KOPT-K1 (cell line): ENCODE measurements at regions not wholly inside any gene's neighbourhood (a gene's known extent, or its start where the extent isn't known, plus 50 kb on each side); places are given as distances from the start of the nearest gene placed in this dataset.
"Not testable (repeated sequence)": the region's sequence is repeated elsewhere in the genome, so short reads cannot be mapped to it uniquely, and the experiment has no call there.

Experiments used
- H3K27ac ChIP-seq: fragments of 200-600 bp; sonication (generic); 2 replicates; pipeline ENCODE4 v1.5.1; 2016; ENCODE audit warnings: antibody characterized with exemption, mild to moderate bottlenecking, low read depth, low read length; ENCODE audit not compliant: poor library complexity, severe bottlenecking
- H3K36me3 ChIP-seq: fragments of 200-600 bp; sonication (generic); 2 replicates; pipeline ENCODE4 v1.5.1; 2017; ENCODE audit warnings: antibody characterized with exemption, mild to moderate bottlenecking, low read length, moderate library complexity; ENCODE audit not compliant: insufficient read depth
- H3K9me3 ChIP-seq: fragments of 200-600 bp; sonication (generic); 2 replicates; pipeline ENCODE4 v1.5.1; 2017; ENCODE audit warnings: antibody characterized with exemption, low read length, mild to moderate bottlenecking; ENCODE audit not compliant: insufficient read depth, poor library complexity, severe bottlenecking

DNA sequence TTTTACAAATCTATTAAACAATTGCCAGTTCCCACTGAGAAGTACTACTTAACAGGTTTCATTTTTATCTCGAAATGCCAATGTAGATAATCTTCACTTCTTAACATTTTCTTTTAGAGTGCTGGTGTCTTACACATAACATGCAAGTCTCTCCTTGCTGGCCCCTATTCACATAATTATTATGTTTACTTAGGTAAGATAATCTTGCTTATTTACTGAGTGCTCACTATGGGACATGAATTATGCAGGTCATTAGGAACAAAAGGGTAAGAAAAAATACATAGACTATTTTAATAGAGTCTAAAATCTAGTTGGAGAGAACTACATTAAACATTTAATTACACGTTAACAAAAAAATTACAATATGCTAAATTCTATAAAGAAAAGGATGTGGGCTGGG, 328.4 kb downstream of the PRR16 start:
- no peaks in the 10 kb centered on the region for H3K9me3 ChIP-seq

DNA sequence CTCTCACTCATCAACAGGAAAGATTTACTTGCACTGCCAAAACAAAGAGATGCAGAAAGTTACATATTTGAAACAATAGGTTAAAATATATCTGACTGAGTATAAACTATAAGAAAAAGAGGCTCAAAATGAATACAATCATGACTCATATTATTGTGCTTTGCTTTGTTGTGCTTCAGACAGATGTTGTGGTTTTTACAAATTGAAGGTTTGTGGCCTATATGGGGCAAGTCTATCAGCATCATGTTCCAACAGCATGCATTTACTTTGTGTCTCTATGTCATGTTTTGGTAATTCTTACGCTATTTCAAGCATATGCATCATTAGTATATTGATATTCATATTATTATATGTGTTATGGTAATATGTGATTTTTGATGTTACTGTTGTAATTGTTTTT, 330.0 kb downstream of the PRR16 start:
- Histone ChIP-seq H3K36me3 (no peaks in the 10 kb centered on the region), H3K9me3 (no peaks in the 10 kb centered on the region), H3K27ac (no peak overlapping the region)

More for the DNA sequence above, 328.4 kb downstream of the PRR16 start:
- Histone ChIP-seq H3K36me3 (no peaks in the 10 kb centered on the region), H3K27ac (no peak overlapping the region)

DNA sequence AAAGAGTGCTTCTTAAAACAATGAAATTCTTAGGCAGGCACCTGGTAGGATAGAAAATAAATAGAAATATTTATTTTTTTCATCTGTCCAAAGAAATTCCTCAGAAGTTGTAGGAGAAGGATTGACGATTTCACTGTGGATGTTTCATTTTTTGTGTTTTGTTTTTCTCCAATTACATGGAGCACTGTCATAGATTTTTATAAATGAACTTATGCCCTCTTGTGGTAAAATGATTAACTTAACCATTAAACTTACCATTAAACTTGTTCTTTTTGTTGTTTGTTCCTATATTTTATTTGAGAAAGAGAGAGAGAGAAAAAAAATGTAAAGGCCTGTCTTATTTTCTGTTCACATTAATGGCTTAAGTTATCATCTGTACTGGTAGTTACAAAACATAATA, 339.2 kb downstream of the PRR16 start:
- no peaks in the 10 kb centered on the region for H3K9me3 ChIP-seq
- H3K36me3 ChIP-seq = no peaks in the 10 kb centered on the region
- no peak overlapping the region for H3K27ac ChIP-seq

DNA sequence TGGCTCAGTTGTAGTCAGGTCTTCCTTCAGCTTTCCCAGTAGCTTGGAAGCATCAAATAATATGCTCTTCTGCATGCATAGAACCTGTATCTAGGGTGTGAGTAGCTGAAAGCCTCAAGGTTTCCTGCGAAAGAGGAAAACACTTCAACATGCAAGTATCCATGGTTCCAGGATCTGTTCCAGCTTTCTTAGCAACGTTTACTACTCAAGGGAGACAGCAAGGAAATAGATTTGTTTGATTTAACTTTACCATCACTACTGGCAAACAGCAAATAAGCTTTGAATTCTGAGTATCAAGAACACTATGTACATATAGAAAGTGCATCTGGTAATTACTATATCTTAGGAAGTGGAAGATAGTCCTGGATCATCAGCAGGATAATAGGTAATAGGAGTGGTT, 341.0 kb downstream of the PRR16 start:
- no peak overlapping the region for H3K27ac ChIP-seq
- H3K36me3 ChIP-seq = no peaks in the 10 kb centered on the region
- no peaks in the 10 kb centered on the region for H3K9me3 ChIP-seq

DNA sequence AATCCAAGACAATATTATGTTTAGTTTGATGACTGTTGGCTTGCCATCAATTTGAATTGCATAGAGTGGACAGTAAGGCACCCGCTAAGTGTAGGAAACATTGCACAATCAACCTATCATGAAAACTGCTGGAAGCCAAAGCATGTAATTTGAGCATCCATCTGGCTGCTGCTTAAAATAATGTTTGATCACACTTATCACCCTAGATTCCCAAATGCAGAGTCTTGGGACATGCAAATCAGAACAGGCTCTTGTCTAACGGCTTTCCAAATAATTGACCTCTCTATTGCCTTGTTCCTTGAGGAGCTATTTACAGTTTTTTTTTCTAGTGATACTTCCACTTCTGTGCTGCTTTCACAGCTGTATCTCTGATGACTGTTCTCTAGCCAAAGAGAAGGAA, 342.1 kb downstream of the PRR16 start:
- Histone ChIP-seq H3K36me3 (no peaks in the 10 kb centered on the region), H3K27ac (no peak overlapping the region), H3K9me3 (no peaks in the 10 kb centered on the region)

DNA sequence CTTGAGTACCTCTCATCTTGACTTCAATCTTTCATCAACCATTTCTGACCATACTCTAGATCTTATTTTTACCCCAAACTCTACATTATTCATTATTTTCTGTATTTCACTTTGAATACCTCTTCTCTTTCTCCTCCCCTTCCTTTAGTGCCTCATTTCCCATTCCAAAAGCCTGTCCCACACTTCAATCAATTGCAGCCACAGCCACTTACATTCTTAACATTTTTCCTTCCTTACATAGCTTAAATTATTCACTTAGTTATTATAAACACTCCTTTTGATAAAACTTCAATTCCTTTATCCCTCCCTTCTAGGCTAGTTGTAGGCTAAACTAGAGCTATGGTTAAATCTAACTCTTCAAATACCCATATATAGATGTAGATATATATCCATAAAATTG, 344.0 kb downstream of the PRR16 start:
- Histone ChIP-seq H3K36me3 (no peaks in the 10 kb centered on the region), H3K27ac (no peak overlapping the region), H3K9me3 (no peaks in the 10 kb centered on the region)

DNA sequence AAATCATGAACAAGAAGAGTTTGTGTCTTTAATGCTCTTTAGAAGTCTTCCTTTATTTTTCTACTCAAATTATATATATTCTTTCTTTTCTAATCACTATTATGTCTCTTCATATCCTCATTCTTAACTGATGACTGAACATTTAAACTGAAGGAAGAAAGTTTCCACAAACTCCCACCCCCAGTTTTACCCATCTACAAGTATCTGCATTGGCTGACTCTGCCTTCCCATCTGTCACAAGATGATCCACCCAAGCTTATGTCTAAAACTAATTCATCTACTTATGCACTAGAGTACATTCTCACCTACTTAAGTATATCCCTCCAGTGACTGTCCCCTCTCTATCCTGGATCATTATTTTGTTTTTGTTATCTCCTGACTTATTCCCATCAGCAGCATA, 344.5 kb downstream of the PRR16 start:
- no peaks in the 10 kb centered on the region for H3K36me3 ChIP-seq
- no peaks in the 10 kb centered on the region for H3K9me3 ChIP-seq
- no peak overlapping the region for H3K27ac ChIP-seq

DNA sequence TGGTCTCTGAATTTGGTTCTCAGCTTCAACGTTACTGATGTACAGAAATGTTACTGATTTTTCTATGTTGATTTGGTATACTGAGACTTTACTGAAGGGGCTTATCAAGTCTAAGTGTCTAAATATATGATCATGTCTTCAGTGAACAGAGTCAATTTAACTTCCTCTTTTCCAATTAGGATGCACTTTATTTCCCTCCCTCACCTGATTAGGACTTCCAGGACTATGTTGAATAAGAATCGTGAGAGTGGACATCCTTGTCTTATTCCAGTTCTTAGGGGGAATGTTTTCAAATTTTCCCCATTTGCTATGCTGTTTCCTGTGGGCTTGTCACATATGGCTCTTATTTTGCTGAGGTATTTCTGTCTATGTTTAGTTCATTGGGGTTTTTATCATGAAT, 349.5 kb downstream of the PRR16 start:
- peaks cover 12% of the 10 kb centered on the region for H3K9me3 ChIP-seq
- no peaks in the 10 kb centered on the region for H3K36me3 ChIP-seq
- H3K27ac ChIP-seq = no peak overlapping the region

DNA sequence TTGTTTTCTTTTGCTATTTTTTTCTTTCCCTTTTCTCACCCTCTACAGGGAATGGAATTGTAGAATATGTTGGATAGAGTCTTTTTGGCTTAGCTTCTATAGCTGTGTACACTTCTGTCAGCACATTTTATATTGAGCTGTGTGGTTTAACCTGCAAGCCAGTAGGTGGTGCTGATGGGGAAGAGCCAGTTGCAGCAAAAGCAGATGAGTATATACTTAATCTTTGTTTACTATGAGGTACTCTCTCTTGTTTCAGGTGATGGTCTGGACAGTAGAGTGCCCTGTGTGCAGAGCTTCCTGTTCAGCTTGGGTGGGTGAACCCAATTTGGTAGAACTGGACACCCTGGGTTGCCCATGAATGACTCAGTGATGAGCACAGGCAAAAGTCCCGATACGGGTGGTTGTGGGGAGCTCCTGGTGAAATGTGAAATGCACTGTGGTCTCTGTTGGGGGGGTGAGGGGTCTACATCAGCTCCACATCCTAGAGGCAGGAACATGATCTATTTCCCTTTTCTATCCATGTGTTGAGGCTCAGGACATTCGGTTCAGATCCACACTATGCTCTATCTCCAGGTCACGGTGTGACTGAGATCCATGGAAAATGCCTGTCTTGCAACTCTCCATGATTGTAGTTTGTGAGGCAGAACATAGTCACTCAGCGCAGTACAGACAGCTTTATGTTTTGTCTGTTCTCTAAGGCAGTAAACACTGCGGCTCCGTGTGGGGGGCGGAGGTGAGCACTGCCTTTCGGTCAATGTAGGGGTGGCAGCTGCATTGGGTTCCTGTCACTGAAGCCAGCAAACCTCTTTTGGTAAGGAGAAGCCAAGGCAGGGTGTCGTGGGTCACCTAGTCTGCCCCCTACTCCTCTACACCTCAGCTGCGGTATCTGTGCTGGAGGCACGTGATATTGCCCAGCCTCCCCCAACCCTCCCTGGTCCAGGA, 353.2 kb downstream of the PRR16 start:
- no peaks in the 10 kb centered on the region for H3K36me3 ChIP-seq
- peaks cover 19% of the 10 kb centered on the region for H3K9me3 ChIP-seq
- H3K27ac ChIP-seq = no peak overlapping the region

DNA sequence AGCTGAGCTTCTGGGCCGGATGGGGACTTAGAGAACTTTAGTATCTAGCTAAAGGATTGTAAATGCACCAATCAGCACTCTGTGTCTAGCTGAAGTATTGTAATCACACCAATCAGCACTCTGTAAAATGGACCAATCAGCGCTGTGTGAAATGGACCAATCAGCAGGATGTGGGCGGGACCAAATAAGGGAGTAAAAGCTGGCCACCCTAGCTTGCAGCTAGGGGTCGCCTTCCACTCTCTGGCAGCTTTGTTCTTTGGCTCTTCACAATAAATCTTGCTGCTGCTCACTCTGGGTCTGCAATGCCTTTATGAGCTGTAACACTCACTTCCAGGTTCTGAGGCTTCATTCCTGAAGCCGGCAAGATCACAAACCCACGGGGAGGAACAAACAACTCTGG, 354.0 kb downstream of the PRR16 start:
- H3K9me3 ChIP-seq = peaks cover 19% of the 10 kb centered on the region
- no peak overlapping the region for H3K27ac ChIP-seq
- H3K36me3 ChIP-seq = no peaks in the 10 kb centered on the region

DNA sequence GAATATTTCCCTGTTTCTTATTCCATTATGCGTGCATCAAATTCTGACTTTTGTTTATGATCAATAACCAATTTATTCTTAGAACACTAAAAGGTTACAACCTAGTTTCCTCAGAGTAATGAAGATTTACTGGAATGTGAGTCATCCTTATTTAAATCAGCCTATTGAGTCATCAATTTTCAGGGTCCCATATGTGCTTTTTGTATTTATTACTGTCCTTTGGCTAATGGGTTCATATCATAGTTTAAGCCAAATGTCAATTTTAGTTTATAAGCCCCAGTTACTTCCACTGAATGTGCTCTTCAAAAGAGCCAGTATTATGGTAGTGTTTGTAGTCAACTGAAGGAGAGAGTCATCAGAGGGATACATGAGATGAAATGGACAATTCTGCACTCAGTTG, 359.2 kb downstream of the PRR16 start:
- H3K9me3 ChIP-seq = peaks cover 10% of the 10 kb centered on the region

DNA sequence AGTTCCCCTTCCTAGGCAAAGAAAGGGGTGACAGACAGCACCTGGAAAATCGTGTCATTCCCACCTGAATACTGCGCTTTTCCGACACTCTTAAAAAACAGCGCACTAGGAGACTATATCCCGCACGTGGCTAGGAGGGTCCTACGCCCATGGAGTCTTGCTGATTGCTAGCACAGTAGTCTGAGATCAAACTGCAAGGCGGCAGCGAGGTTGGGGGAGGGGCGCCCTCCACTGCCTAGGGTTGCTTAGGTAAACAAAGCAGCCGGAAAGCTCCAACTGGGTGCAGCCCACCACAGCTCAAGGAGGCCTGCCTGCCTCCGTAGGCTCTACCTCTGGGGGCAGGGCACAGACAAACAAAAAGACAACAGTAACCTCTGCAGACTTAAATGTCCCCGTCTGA, 367.5 kb downstream of the PRR16 start:
- not testable (repeated sequence) for H3K27ac ChIP-seq, H3K36me3 ChIP-seq, H3K9me3 ChIP-seq

More for the DNA sequence above, 359.2 kb downstream of the PRR16 start:
- H3K36me3 ChIP-seq = no peaks in the 10 kb centered on the region
- no peak overlapping the region for H3K27ac ChIP-seq

DNA sequence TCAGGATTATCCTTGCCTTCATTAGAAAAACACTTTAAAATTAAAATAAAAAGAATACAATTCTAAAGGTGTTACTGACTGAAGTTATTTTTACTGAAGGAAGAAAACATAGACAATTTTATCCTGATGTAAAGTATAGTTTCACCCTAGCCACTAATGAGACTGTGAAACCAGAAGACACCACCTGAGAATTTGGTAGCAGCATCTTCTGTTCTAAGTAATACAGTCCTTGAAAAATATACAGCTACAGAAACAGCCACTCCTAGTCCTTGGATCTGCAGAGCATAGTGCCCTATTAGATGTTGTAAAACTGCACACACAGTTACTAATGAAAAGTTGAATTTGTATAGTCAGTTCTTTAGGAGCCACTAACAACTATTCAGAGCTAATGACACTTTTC, 377.7 kb downstream of the PRR16 start:
- Histone ChIP-seq H3K36me3 (no peaks in the 10 kb centered on the region), H3K9me3 (no peaks in the 10 kb centered on the region), H3K27ac (no peak overlapping the region)

DNA sequence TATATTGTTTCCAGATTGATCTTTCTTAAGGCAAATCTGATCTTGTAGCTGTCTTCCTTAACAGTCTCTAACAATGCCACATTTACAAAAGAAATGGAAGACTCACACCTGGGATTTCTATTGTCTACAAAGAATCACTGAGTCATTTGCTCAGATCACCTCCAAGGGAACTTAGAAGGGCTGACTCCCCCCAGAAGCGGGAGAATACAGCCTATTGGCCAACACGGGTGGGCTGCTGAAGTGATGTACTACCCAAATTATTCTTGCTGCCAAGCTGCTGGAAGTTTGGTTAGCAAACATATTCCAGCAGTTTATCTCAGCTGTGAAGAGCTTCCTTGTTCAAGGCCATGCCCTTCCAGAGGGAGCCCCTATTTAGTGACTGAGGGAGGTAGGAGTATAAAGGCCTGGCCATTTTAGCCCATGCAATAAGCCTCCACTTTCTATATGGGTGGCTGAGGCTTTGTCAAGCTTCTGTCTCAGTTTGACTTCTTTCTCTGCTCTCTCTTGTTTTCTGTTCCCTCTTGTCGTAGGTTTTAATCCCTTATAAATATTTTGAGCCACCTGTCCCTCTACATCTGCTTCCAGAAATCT, 379.4 kb downstream of the PRR16 start:
- no peaks in the 10 kb centered on the region for H3K9me3 ChIP-seq
- H3K36me3 ChIP-seq = no peaks in the 10 kb centered on the region
- H3K27ac ChIP-seq = no peak overlapping the region

DNA sequence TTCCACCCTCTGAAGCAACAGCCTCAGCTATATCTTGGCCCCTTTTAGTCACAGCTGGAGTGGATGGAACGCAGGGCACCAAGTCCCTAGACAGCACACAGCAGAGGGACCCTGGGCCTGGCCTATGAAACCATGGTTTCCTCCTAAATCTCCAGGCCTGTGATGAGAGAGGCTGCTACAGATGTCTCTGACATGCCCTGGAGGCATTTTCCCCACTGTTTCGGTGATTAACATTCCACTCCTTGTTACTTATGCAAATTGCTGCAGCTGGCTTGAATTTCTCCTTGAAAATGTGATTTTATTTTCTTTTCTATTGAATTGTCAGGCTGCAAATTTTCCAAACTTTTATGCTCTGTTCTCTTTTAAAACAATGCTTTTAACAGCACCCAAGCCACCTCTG, 384.8 kb downstream of the PRR16 start:
- Histone ChIP-seq H3K27ac (no peak overlapping the region), H3K9me3 (no peaks in the 10 kb centered on the region), H3K36me3 (no peaks in the 10 kb centered on the region)
